AG09319 (cell line): ENCODE measurements at regions not wholly inside any gene's neighbourhood (a gene's known extent, or its start where the extent isn't known, plus 50 kb on each side); places are given as distances from the start of the nearest gene placed in this dataset.

Experiments used
- DNase-seq: peaks from one replicate; pipeline ENCODE4 v3.0.0-alpha.2; 2010; ENCODE audit warnings: low read depth; ENCODE audit errors: extremely low read depth
- TF ChIP-seq, protein P1 (sequence below): IDR thresholded peaks from 2 replicates; pipeline ENCODE4 v1.5.1; 2011; ENCODE audit warnings: low read depth, mild to moderate bottlenecking, inconsistent platforms, low read length, moderate library complexity

DNA sequence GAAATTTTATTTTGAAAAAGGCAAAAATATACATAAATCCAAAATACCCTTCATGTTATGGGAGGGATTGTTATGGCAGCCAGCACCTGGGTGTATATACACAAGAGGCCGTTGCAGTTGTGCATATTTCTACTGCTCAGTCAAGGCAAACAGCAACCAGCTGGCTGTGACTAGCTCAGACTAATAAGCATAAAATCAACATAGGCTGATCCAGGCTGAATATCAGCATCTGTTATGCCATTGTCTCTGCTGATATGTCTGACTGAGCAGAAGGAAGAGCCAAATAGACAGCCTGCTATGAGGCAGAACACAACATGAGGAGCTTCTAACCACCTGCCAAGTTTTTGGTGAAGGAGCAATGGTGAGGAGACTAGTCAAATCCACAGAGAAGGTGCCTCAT is 457.5 kb upstream of the ALCAM start:
- TF ChIP-seq, protein P1, sequence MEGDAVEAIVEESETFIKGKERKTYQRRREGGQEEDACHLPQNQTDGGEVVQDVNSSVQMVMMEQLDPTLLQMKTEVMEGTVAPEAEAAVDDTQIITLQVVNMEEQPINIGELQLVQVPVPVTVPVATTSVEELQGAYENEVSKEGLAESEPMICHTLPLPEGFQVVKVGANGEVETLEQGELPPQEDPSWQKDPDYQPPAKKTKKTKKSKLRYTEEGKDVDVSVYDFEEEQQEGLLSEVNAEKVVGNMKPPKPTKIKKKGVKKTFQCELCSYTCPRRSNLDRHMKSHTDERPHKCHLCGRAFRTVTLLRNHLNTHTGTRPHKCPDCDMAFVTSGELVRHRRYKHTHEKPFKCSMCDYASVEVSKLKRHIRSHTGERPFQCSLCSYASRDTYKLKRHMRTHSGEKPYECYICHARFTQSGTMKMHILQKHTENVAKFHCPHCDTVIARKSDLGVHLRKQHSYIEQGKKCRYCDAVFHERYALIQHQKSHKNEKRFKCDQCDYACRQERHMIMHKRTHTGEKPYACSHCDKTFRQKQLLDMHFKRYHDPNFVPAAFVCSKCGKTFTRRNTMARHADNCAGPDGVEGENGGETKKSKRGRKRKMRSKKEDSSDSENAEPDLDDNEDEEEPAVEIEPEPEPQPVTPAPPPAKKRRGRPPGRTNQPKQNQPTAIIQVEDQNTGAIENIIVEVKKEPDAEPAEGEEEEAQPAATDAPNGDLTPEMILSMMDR = no peak; the same call in 1 of the 2 replicates
- peak; percentile 20 for DNase-seq

DNA sequence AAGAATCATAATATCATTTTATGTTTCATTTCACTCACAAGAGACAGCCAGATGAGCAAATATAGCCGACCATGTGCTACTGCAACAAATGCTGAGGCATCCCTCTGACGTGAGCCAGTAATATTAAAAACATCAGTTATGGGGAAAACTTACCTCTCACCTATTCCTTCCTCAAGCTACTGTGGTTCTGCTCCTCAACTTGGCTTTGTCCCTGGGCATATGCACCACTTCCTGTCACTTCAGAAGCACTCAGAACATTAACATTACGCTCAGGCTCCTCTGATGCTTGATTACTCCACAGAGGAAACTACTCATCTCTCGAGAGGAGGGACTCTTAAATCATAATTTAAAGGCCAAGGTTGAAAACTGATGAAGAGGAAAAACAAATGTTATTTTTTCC is 457.0 kb upstream of the ALCAM start:
- no peak for DNase-seq

DNA sequence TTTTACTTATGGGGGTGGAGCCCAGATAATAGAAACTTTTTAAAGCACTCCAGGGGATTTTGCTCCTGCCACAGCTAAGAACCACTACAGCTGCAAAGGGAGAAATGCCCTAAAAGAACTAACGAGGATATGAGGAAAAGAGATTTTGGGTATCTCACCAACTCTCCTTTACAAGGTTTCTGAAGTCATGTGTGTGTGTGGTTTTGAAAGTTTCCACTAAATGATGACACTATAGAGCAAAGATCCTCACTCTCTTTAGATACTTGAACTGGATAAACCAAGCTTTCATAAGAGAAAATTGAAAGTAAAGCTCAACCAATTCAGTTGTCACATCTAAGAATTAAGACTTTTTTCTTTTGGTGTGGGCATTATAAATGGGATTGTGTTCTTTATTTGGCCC is 455.3 kb upstream of the ALCAM start:
- TF ChIP-seq, protein P1 = no peak
- no peak for DNase-seq

More for the DNA sequence above, 457.0 kb upstream of the ALCAM start:
- TF ChIP-seq, protein P1 = no peak

- no peak for DNase-seq
These were observed 449.7 kb upstream of the ALCAM start for GRCh38 chr3:104916971-104917370.

GRCh38 chr3:104920512-104920911 is 446.2 kb upstream of the ALCAM start:
- TF ChIP-seq, protein P1 = no peak

More at GRCh38 chr3:104916971-104917370, 449.7 kb upstream of the ALCAM start:
- TF ChIP-seq, protein P1 = no peak

GRCh38 chr3:104933972-104934371 is 432.7 kb upstream of the ALCAM start:
- TF ChIP-seq, protein P1 = no peak

More at GRCh38 chr3:104920512-104920911, 446.2 kb upstream of the ALCAM start:
- DNase-seq = no peak

DNA sequence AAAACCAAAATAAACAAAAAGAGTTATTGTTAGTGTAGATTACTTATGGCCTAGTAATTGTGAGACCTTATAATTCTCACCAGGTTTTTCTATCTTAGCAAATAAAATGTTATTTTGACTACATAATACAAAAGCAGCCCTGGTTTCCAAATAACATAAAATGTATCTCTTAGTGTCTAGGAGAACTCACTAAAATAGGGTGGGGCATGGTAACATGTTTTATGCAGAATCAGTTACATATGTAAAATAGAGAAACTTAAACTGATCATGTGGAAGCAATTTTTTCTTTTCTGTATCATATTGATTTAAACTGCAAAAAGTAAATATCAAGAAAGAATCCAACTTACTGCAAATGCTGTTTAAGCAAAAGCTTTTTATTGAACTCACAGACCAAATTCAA is 431.1 kb upstream of the ALCAM start:
- TF ChIP-seq, protein P1 = no peak
- DNase-seq = no peak

More at GRCh38 chr3:104933972-104934371, 432.7 kb upstream of the ALCAM start:
- DNase-seq = no peak
